ENCODE measurements at regions not wholly inside any gene's neighbourhood (a gene's known extent, or its start where the extent isn't known, plus 50 kb on each side); places are given as distances from the start of the nearest gene placed in this dataset.
"Not testable (repeated sequence)": the region's sequence is repeated elsewhere in the genome, so short reads cannot be mapped to it uniquely, and the experiment has no call there.

DNA sequence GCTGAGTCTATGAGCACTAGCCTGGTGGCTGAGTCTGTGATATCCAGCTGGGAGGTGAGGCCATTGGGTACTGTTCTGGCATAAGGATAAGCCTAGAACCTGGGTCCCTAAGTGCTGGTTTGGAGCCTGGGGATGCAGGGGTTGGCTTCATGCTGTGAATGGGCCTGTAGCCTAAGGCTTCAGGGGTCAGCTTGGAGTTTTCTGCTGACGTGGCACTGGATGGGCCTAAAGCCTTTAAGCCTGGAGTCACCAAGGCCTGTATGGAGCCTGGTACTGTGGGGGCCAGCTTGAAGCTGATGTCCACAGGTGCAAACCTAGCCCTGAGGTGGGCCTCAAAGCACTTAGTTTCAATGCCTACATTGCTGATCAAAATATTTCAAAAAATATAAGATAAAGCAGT lies 979.6 kb upstream of the POU3F4 start:
- DNase-seq = no peak

DNA sequence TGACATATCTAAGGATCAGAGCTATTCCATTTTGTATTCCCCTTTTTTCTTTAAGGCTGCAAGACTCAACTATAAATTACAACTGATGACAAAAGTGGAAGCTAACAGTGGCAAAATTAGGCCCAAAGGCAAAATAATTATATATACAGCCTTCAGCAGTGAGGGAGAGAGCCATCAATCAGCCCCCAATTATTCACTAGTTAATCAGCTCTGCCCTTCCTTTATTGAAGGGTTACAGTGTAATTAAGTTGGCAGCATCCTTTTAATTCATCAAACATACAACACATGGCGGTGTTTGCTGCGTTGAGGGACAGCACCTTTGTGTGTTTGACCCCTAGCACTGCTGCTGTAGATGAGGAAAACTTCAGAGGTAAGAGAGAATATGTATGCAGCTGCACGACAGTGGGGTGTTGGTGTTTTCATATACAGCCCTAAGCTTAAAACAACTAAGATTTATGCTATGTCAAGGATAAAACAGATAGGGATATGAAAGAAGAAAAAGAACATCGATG lies 973.9 kb upstream of the POU3F4 start:
- no peak for DNase-seq

DNA sequence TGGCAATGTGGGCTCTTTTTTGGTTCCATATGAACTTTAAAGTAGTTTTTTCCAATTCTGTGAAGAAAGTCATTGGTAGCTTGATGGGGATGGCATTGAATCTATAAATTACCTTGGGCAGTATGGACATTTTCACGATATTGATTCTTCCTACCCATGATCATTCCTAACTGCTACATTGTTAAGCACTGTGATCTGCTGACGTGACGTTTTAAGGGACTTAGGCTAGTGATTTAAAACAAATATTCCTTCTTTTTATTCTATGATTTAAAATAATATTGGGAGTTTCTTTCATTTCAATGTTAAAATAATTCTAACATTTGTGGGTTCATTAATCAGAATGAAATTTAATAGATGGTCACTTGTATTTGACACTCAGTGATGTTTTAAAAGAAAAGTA lies 970.9 kb upstream of the POU3F4 start:
- DNase-seq = not testable (repeated sequence)

DNA sequence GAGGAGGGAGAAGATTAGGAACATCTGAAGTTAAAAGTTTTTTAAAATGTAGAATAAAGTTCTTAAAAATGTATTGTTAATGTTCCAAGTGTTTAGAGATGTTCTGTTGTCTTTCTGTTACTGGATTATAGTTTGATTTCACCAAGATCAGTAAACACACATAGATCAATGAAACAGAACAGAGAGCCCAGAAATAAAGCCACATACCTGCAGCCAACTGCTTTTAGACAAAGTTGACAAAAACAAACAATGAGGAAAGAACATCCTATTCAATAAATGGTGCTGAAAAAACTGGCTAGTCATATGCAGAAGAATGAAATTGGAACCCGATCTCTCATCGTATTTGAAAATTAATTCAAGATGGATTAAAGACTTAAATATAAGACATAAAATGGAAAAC lies 966.3 kb upstream of the POU3F4 start:
- no peak for DNase-seq

DNA sequence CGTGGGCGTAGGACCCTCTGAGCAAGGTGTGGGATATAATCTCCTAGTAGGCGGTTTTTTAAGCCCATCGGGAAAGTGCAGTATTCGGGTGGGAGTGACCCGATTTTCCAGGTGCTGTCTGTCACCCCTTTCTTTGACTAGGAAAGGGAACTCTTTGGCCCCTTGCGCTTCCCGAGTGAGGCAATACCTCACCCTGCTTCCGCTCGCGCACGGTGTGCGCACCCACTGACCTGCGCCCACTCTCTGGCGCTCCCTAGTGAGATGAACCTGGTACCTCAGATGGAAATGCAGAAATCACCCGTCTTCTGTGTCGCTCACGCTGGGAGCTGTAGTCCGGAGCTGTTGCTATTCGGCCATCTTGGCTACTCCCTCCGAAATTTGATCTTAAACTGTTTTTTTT lies 955.9 kb upstream of the POU3F4 start:
- not testable (repeated sequence) for DNase-seq

DNA sequence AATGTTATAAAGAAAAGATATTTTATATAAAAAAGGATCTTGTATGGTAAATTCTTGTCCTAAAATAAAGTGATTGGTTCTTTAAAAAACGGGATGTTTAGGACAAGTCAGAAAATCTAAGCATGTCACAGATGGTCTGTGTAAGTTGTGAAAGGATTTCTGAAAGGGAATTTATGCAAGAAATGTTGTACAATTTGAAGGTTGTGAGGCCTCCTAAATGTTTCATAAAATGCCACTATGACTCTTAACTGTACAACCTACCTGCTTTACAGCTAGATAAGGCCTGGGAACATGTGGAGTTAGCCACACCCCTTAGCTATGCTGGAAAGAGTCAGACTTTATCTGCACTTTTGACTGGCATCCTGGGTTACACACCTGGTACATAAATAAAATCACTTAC lies 951.5 kb upstream of the POU3F4 start:
- no peak for DNase-seq

DNA sequence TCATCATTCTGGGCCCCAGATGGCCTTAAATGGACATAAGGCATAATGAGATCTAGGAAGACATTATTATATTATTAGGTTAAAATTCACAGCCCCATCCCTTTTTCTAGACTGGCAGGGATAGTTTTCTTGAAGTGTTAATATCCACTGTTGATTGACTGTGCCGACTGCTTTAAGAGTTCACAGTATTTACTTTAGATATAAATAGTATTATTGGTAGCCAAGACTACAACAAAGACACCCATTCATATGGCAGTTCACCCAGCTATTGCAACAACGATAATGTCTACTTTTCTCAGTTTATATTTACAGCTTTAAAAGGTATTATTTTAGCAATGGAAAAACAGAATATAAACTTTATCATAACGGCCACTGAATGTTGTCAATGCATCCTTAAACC lies 922.2 kb upstream of the POU3F4 start:
- no peak for DNase-seq

DNA sequence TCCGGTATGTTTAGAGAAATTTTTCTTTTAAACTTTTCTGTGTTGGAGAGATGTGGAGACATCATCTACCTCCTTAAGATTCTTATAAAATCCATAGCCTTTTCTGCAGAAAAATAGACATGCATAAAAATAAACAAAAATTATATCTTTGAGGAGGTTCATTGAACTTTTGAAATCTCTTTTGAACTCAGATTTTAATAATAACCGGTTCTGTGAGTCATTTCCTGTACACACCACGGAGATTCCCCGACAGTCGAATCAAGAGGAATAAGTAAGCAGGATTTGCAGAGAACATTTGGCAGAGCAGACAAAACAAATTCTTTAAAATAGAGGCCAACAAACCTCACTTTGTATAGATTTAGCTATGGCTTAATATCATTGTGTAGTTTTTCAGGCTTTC lies 918.7 kb upstream of the POU3F4 start:
- DNase-seq = no peak

DNA sequence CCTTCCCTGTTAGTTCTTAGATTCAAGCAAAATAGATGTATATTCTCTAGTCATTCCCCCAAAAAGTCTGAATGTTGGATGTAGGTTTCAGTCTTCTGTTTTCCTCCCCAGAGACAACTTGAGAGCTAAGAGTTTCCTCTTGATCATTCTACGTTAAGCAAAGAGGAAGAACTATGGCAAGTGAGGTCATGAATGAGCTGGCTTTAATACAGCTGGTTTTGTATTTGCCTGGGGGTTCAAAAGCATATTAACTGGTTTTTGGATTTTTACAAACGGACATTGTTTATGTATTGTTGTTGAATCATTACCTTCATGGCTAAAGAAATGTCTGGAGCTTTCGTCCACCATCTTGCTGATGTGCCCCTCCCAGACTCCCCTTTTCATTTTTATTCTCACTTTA lies 916.7 kb upstream of the POU3F4 start:
- DNase-seq = no peak

DNA sequence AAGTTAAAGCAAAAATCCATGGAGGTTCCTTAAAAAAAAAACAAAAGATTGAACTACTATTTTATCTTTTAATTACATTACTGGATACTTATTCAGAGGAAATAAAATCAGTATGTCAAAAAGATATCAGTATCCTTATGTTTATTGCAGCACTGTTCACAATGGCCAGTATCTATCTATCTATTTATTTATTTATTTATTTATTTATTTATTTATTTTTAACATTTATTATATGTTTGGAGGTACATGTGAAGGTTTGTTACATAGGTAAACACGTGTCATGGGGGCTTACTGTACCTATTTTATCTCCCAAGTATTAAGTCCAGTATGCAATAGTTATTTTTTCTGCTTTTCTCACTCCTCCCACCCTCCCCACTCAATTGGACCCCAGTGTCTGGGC lies 881.1 kb upstream of the POU3F4 start:
- no peak for DNase-seq

DNA sequence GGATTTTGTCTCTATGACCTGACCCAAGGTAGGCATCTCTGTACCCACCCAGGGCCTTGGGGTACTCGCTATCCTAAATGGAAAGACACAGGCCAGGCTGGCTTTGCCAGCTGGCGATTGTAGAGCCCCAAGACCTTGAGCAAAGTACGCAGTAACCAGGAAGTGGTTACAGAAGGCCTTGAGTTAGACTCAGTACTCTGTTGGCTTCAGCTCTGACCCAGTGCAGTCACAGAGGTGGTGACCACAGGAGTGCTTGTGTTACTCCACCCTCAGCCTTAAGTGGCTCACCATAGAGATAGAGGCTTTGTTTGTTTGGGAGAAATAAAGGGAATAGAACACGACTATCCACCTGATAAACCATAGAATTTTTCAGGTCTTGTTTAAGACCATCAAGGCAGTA lies 880.5 kb upstream of the POU3F4 start:
- DNase-seq = no peak

DNA sequence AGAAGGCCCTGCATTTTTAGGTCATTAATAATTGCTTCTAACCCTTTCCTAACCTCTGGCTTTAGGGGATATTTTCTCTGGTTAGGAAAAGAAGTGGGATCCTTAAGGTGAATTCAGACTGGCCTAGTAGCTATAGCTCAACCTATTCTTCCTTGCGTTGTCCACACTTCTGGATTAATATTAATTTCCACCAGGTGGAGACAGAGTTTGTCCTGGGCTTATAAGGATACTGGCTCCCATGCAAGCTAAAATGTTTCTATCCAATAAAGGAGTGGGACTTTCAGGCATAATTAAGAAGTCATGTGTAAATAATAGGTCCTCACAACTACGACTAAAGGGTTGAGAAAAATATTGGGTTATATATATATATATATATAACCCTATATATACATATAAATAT lies 860.0 kb upstream of the POU3F4 start:
- DNase-seq = no peak

DNA sequence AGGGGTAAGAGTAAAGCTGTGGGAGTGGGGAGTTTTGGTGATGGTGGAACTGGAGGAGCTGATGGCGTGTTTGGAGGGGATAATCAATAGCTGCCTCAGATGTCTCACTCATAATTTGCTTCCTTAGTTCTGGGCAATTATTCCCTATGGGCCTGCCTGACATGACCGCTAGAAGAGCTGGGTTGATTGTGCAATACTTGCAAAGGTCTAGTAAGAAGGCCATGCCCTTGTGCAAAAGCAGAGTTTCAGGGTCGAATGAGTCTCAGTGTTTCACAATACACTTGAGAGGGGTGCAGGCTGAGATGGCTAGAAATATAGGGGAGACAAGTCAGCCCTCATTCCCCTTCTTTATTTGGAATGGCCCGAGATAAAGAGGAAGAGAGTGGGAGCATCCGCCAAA lies 858.4 kb upstream of the POU3F4 start:
- DNase-seq = no peak

DNA sequence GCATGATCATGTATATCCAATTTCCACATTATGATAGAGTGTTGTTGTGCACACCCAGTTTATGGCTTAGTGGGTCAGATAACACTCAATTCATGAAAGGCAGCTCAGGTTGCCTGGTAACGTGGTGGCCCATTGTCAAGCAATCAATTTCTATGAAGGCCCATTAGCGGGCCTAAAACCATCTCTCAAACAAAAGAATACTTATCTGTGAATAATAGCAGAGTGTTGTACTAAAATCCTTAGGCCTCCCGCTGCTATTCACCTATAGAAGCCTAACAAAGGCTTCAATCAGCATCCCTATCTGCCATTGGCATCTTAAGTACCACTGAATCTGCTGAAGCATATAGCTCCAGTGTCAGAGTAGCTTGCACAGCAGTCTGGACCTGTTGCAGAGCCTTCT lies 849.6 kb upstream of the POU3F4 start:
- DNase-seq = no peak

DNA sequence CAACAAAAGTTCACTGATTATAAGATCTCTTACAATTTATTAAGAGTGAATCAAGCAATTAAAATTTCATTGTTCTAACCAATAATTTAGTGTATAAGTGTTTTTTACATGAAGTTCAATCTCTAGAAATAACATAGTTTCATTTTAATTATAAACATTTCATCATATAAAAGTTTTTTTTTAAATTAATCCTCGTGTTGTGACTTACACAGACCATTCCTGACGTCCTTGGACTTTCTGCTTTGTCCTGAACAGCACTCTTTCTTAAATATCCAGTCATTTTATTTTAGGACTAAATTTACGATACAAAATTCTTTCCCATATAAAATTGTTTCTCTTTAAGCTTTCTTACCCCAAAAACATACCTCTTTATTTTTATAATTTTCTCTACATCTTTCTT lies 841.7 kb upstream of the POU3F4 start:
- no peak for DNase-seq

DNA sequence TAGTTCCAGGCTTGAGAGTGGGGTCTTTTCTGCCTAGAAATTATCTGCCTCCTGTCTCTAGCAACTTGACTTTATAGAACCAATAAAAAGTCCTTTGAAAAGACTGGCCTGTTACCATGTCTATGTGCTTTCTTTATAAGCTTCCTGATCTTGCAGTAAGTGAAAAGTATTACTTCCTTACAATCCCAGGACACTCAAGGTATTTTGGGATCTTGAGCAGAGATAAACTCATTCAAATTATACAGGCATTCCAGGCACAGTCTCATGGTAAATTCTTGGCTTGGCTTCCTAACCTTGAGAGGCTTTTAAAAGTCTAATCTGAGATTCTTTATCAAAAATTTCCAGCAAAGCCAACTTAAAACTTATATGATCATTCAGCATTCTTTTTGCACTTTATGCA lies 833.0 kb upstream of the POU3F4 start:
- no peak for DNase-seq

DNA sequence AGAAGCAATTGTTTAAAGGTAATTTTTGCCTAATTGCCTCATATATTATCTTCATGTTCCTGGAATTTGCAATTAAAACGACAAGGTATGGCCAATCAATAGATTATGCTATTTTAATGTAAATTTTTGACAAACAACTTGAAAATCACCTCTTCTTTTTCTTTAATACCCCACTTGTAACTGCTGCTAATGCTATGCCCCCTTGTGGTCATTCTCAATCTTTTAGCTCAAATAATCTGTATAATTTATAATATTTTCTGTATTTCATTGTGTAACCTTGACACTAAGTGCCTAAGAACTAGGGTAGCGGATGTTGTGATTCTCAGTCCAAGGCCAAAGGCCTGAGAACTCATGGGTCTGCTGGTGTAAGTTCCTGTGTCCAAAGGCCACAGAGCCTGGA lies 831.7 kb upstream of the POU3F4 start:
- no peak for DNase-seq

DNA sequence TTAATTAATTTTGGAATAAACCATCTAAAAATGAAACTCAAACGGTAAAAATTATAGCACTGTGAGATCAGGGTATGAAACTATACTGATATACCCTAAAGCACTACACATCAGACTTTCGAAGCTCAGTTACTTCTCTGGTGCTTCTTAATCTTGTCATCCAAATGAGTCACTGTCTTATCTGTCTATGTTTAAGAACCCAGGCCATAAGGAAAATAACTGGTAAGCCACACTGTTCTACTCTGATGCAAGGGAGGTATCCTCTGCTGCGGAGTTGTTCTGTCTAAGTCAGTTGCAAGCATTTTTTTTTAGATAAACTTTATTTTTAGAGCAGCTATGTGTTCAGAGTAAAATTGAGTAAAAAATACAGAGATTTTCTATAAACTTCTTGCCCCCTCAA lies 830.8 kb upstream of the POU3F4 start:
- DNase-seq = no peak

DNA sequence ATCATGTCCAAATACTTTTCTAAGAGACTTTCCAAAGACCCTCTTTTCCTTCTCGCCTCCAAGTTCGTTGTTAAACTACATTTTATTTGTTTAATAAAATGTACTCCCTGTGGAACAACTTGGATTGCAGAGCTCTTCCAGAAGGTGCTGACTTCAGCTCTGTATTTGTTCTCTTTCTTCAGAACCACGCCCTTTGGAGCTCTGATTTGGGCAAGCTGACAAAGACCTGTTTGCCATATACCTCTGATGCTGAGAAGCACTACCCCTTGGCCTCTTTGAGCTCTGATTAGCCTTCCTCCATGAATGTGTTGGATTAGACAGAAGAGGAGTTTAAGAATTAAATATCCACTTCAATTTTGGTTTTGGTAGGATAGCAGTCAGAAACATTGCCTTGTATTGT lies 815.1 kb upstream of the POU3F4 start:
- DNase-seq = no peak

DNA sequence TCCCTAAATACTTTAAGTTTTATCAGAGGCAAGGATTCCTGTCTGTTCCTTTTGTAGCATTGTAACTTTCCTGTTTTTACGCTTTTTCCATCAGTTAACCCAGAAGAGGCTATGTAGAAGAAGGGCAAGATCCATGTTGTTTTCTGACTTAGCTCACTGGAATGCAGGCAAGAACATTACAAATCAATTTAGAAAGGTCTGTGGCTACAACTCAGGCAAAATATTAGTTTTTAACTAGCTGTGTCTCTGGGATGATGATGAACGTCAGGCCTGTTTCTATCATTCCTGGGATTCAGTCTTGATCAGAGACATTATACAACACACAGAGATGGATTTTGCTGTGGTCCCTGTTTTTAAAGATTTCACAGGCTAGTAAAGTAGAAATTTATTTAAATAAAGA lies 813.0 kb upstream of the POU3F4 start:
- no peak for DNase-seq

DNA sequence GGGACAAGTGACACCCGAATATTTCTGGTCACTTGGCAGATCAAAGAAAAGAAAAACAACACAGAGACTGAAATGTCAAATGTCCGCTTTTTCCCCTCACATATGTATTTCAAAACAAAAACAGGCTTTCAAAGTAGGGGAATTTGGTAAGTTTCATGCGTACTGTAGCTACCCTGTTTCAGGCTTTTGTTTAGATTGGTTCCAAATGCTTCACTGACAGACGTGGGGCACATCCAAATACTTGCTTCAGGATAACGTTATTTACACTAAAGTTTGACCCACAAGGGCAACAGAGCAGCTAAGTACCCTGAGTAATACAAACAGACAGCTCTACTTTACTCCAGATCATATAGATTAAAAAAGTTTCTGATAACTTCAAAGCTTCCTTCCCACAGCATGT lies 804.5 kb upstream of the POU3F4 start:
- no peak for DNase-seq

DNA sequence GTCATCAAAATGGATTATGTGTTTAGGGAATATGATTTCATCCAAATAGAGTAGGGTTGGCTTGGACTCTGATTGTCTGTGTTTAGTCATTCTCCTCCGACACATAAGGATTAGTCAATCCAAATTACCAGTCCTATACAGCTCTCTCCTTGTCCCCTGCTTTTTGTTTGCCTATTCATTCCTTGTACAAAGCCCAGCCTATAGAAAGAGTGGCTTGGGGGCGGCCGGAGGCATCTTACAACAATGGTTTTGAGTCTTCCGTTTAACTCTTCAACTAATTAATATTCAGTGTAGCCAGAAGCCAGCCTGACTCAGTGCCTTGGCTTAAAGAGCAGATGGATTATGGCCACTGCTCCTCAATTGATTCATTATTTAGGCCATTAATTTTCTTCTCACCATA lies 796.6 kb upstream of the POU3F4 start:
- no peak for DNase-seq

DNA sequence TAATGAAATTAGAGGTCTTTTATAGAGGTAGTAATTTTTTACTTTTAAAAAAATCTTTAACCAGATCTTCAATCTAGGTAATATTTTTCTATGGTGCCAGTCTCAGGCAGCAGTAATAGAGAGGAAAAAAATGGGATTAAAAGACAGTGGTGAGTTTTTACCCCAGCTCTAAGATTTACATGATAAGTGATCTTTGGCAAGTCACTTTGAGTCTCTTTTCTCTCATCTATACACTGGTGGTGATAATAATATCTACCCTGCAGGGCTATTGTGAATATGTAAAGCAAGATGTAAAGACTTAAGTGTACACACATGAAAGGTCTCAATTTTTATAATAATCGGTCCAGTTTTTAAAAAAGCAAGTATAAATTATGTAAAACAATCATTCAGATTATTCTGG lies 786.2 kb upstream of the POU3F4 start:
- no peak for DNase-seq

DNA sequence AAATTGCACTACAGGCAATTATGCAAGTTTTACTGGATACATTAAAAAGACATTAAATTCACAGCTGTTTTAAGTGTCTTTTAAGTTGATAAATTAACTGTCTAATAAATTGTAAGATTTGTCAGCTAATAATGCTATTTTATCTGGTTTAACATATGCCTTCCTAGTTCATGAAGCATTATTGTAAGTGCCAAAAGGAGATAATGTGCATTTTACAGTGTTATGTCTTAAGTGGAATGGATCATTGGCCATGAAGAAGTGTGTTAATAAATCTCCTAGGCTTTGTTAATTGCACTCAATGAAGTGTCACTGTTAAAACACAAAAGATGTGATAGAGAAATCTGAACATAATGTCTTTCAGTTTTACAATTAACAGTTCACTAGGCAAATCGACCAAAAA lies 784.3 kb upstream of the POU3F4 start:
- DNase-seq = no peak

DNA sequence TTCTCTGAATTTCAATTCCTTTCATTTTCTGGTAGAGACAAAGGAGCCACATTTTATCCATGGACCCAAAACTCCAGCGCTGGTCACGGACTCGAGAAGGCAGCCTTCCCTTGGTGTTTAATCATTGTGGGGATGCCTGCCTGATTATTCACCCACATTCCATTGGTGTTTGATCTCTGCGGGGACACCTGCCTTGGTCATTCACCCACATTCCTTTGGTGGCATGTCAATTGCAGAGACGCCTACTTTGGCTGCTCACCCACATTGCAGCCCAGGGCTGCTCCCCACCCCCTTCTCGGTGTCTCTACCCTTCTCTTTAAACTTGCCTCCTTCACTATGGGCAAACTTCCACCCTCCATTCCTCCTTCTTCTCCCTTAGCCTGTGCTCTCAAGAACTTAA lies 780.7 kb upstream of the POU3F4 start:
- DNase-seq = not testable (repeated sequence)

DNA sequence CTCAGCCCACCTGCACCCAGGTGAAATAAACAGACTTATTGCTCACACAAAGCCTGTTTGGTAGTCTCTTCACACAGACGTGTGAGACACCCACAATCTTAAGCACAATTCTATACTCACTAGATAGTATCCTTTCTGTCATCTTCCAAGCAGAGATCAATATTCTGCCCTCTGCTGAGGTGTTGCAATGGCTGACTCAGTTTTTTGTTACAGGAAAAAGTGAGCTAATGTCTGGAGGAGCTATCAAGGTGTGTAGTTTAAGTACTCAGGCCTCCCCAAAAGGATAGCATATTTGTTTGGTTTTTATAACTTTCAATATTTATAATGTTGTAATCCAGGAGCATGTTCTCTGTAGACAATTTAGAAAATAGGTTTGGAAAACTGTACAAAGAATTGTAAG lies 775.2 kb upstream of the POU3F4 start:
- DNase-seq = no peak
